ENCODE measurements at regions not wholly inside any gene's neighbourhood (a gene's known extent, or its start where the extent isn't known, plus 50 kb on each side); places are given as distances from the start of the nearest gene placed in this dataset.

DNA sequence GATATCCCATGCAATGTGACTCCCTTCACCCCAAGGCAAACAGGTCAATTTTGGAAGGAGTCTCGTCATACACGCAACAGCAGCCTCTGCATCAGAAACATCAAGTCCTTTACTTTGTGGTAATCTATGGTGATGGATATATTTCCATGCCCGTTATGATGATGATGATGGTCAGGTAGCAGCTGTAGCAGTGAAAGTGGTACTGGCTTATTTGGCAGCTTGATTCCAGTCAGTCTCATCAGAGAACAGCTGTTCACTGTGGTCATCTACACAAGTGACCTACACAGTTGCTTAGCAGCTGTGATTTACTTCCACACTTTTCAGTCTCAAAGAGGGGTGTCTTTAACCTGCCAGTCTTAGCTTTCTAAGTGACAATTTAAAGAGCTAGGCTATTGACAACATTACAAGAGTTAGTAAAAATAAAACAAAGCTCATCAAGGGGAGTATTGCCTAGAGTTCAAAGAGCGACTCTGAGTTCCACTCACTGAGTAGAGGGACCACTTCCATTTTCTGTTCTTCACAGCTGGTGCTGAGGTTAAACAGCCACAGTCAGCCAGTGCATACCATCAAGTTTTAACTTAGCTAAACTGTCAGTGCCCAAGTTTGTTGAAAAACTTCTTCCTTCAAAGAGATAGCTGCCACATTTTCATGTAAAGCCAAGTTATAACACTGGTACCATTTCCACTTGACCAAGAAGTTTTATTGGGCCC lies 587.4 kb upstream of the KCNMB2 start:
- H3K9me3 Mint-ChIP-seq, result peaks cover 8% of the 10 kb centered on the region
- H3K4me3 Mint-ChIP-seq, result no peak overlapping the region
- H3K27ac Mint-ChIP-seq, result no peak overlapping the region
- H3K36me3 Mint-ChIP-seq, result peaks cover 2% of the 10 kb centered on the region
- H3K4me1 Mint-ChIP-seq, result peaks cover 24% of the 10 kb centered on the region
- no peaks in the 10 kb centered on the region for H3K27me3 Mint-ChIP-seq

DNA sequence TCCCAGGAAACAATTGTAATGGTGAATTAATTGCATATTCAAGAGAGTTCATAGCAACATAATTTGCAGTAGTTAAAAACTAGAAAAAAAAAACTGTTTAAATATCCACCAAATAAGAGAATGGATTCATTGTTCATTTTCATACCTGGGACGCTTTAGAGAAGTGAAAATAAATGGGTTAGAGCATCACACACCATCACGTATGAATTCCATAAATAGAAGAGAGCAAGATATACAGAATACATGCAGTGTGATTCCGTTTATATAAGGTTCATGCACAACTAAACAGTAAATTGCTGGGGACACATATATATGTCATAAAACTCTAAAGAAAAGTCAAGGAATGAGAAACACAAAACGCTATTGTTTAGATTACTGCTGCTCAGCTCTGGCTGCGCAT lies 577.0 kb upstream of the KCNMB2 start:
- Mint-ChIP-seq H3K4me1 (no peaks in the 10 kb centered on the region), H3K27ac (no peak overlapping the region)

GRCh38 chr3:177960014-177960413 lies 576.2 kb upstream of the KCNMB2 start:
- Mint-ChIP-seq H3K36me3 (no peaks in the 10 kb centered on the region), H3K4me3 (no peak overlapping the region), H3K4me1 (peaks cover 7% of the 10 kb centered on the region), H3K9me3 (no peaks in the 10 kb centered on the region), H3K27me3 (no peaks in the 10 kb centered on the region), H3K27ac (no peak overlapping the region)

More for the DNA sequence above, 577.0 kb upstream of the KCNMB2 start:
- Mint-ChIP-seq H3K4me3 (no peak overlapping the region), H3K9me3 (no peaks in the 10 kb centered on the region), H3K27me3 (no peaks in the 10 kb centered on the region), H3K36me3 (no peaks in the 10 kb centered on the region)

- no peaks in the 10 kb centered on the region for H3K27me3 Mint-ChIP-seq
- no peaks in the 10 kb centered on the region for H3K9me3 Mint-ChIP-seq
- no peak overlapping the region for H3K4me3 Mint-ChIP-seq
- H3K27ac Mint-ChIP-seq, result no peak overlapping the region
- no peaks in the 10 kb centered on the region for H3K36me3 Mint-ChIP-seq
- peaks cover 10% of the 10 kb centered on the region for H3K4me1 Mint-ChIP-seq
Observed at GRCh38 chr3:177960722-177961121, 575.5 kb upstream of the KCNMB2 start.

GRCh38 chr3:177961784-177962183 lies 574.5 kb upstream of the KCNMB2 start:
- Mint-ChIP-seq H3K9me3 (no peaks in the 10 kb centered on the region), H3K36me3 (no peaks in the 10 kb centered on the region), H3K27ac (no peak overlapping the region), H3K4me3 (no peak overlapping the region), H3K27me3 (no peaks in the 10 kb centered on the region), H3K4me1 (peaks cover 14% of the 10 kb centered on the region)

- no peak overlapping the region for H3K4me3 Mint-ChIP-seq
- H3K27me3 Mint-ChIP-seq, result no peaks in the 10 kb centered on the region
Observed at GRCh38 chr3:177966493-177966892, 569.7 kb upstream of the KCNMB2 start.

DNA sequence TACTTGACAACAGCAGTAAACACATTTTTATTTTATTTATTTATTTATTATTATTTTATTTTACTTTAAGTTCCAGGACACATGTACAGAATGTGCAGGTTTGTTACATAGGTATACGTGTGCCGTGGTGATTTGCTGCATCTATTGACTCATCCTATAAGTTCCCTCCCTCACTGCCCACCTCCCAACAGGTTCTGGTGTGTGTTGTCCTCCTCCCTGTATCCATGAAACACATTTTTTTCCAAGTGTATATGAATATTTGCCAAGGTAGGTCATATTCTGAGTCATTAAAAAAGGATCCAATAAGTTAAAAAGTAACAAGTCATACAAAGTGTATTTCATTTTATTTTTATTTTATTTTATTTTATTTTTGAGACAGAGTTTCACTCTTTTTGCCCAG lies 567.3 kb upstream of the KCNMB2 start:
- no peaks in the 10 kb centered on the region for H3K36me3 Mint-ChIP-seq
- H3K4me3 Mint-ChIP-seq, result no peak overlapping the region
- H3K9me3 Mint-ChIP-seq, result no peaks in the 10 kb centered on the region
- H3K27ac Mint-ChIP-seq, result no peak overlapping the region
- H3K27me3 Mint-ChIP-seq, result no peaks in the 10 kb centered on the region
- peaks cover 14% of the 10 kb centered on the region for H3K4me1 Mint-ChIP-seq

More at GRCh38 chr3:177966493-177966892, 569.7 kb upstream of the KCNMB2 start:
- Mint-ChIP-seq H3K27ac (no peak overlapping the region), H3K36me3 (no peaks in the 10 kb centered on the region), H3K9me3 (no peaks in the 10 kb centered on the region), H3K4me1 (peaks cover 14% of the 10 kb centered on the region)

- Mint-ChIP-seq H3K27ac (no peak overlapping the region), H3K27me3 (no peaks in the 10 kb centered on the region), H3K36me3 (no peaks in the 10 kb centered on the region), H3K9me3 (no peaks in the 10 kb centered on the region), H3K4me3 (no peak overlapping the region), H3K4me1 (no peaks in the 10 kb centered on the region)
Observed at GRCh38 chr3:177973241-177973840, 562.9 kb upstream of the KCNMB2 start.

DNA sequence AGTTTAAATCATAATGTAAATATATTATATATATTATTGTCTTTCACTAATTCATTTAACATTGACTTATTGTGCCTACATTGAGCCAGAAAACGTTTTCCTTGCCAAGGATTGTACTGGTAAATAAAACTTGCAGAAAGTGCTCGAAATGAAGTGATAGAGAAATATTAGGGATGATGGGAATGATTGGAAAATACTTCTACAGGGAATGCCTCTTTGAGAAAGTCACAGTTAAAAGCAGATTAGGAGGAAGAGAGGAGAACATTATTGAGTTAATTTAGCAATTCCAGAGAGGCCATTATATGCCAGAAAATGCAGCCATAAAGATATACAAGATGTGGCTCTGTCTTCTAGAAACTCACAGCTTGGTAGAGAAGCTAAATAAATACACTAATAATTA lies 560.0 kb upstream of the KCNMB2 start:
- Mint-ChIP-seq H3K4me1 (no peaks in the 10 kb centered on the region), H3K27ac (no peak overlapping the region), H3K4me3 (no peak overlapping the region), H3K27me3 (no peaks in the 10 kb centered on the region), H3K9me3 (no peaks in the 10 kb centered on the region), H3K36me3 (no peaks in the 10 kb centered on the region)

- no peak overlapping the region for H3K27ac Mint-ChIP-seq
- H3K4me1 Mint-ChIP-seq, result no peaks in the 10 kb centered on the region
- H3K4me3 Mint-ChIP-seq, result no peak overlapping the region
- H3K27me3 Mint-ChIP-seq, result no peaks in the 10 kb centered on the region
- H3K9me3 Mint-ChIP-seq, result no peaks in the 10 kb centered on the region
- no peaks in the 10 kb centered on the region for H3K36me3 Mint-ChIP-seq
Observed at GRCh38 chr3:177976866-177977265, 559.4 kb upstream of the KCNMB2 start.

DNA sequence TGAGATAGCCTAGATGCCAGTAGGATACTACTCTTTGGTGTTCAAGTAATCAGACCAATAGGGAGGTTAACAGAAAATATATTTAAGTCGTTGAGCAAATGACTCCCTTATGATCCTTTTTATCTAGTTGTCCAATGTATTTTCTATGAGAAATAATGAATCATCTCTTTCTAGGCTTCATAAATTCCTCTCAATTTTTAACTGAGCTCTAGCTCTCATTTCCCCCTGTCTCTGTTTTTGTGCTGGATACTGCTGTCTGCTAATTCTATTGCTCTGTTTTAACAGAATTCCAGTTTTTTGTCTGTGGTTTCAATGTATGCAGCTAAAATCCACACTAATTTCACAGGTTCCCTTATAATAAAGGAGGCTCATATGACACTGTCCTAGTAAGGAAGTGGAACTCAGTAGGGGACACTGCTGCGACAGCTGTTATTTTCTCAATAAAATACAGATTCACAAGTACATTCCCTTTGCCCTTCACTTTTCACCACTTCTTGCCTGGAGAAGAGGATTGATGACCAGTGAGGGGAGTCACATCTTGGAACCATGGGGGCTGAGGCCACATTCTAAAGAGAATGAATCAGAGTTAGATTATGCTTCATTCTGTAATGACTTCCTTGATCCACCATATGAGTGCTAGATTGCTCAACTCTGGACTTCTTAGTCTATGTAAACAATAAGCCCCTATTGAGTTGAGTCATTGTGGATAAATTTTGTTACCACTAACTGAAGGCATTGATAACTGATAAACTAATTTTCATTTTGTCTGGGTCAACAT lies 558.7 kb upstream of the KCNMB2 start:
- no peaks in the 10 kb centered on the region for H3K36me3 Mint-ChIP-seq
- no peaks in the 10 kb centered on the region for H3K27me3 Mint-ChIP-seq
- H3K27ac Mint-ChIP-seq, result no peak overlapping the region
- no peaks in the 10 kb centered on the region for H3K9me3 Mint-ChIP-seq
- no peak overlapping the region for H3K4me3 Mint-ChIP-seq
- no peaks in the 10 kb centered on the region for H3K4me1 Mint-ChIP-seq

DNA sequence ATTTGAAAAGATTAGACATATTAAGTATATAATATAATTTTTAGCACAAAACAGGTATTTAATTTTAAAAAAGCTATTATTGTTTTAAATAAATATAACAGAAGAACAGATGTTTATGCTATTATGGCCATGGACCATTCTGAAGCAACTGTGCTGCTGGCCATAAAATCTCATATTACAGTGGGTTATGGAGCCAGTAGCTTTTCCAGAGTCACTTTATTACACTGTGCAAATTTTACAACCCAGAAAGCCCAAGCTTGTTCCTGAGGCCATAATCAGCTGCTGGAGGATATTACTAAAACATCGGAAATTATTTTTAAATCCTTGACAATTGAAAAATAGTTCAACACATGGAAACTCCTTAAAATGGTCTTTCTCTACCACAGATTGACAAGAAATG lies 557.3 kb upstream of the KCNMB2 start:
- Mint-ChIP-seq H3K27me3 (no peaks in the 10 kb centered on the region), H3K9me3 (no peaks in the 10 kb centered on the region), H3K36me3 (no peaks in the 10 kb centered on the region), H3K4me1 (no peaks in the 10 kb centered on the region), H3K27ac (no peak overlapping the region), H3K4me3 (no peak overlapping the region)

GRCh38 chr3:177979703-177980102 lies 556.5 kb upstream of the KCNMB2 start:
- Mint-ChIP-seq H3K9me3 (no peaks in the 10 kb centered on the region), H3K4me1 (no peaks in the 10 kb centered on the region), H3K27me3 (no peaks in the 10 kb centered on the region), H3K36me3 (no peaks in the 10 kb centered on the region), H3K4me3 (no peak overlapping the region), H3K27ac (no peak overlapping the region)

DNA sequence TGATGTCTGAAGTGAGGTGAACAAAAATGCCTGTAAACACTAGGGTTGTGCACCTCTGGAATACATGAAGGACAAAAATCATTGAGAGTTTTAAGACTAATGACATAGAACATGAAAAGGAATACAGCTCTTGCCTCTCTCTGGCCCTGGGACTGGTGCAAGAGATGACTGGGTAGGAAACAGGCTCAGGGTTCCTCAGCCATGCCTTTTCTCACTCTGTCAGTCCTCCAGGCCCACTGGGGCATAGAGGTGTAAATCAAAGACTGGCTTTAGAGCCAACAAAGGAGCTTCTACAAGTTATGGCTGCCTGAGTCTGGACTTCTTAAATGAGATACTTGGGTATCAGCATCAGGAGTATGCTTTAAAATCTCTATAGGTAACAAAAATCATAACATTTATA lies 554.7 kb upstream of the KCNMB2 start:
- no peaks in the 10 kb centered on the region for H3K9me3 Mint-ChIP-seq
- H3K36me3 Mint-ChIP-seq, result no peaks in the 10 kb centered on the region
- no peaks in the 10 kb centered on the region for H3K27me3 Mint-ChIP-seq
- no peaks in the 10 kb centered on the region for H3K4me1 Mint-ChIP-seq
- no peak overlapping the region for H3K4me3 Mint-ChIP-seq
- no peak overlapping the region for H3K27ac Mint-ChIP-seq

GRCh38 chr3:177982034-177982433 lies 554.2 kb upstream of the KCNMB2 start:
- Mint-ChIP-seq H3K4me3 (no peak overlapping the region), H3K4me1 (no peaks in the 10 kb centered on the region), H3K27me3 (no peaks in the 10 kb centered on the region), H3K9me3 (no peaks in the 10 kb centered on the region), H3K36me3 (no peaks in the 10 kb centered on the region), H3K27ac (no peak overlapping the region)

DNA sequence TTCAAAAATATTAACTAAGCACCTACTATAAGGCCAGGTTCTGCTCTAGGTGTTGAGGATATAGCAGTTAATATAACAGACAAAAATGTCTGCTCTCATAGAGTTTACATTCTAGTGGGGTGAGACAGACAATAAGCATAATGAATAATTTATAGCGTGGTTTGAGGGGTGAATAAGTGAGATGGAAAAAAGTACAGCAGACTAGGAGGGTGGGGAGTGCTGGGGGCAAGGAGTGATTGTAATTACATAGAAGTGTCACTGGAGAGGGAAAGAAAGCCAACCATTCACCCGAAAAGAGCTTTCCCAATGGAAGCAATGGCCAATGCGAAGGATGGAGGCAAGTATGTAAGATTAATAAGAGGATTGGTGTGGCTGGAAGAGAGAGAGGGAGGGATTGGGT lies 552.9 kb upstream of the KCNMB2 start:
- Mint-ChIP-seq H3K27ac (no peak overlapping the region), H3K4me1 (no peaks in the 10 kb centered on the region), H3K27me3 (no peaks in the 10 kb centered on the region), H3K4me3 (no peak overlapping the region), H3K36me3 (no peaks in the 10 kb centered on the region), H3K9me3 (no peaks in the 10 kb centered on the region)

All from activated naive CD4-positive, alpha-beta T cell treated with anti-CD3 and anti-CD28 coated beads, Interleukin-2, amount 50 U/mL, for 24 hours (primary cell).